Ishikawa (cell line): ENCODE measurements at regions not wholly inside any gene's neighbourhood (a gene's known extent, or its start where the extent isn't known, plus 50 kb on each side); places are given as distances from the start of the nearest gene placed in this dataset.

Experiments used
- CEBPB ChIP-seq: IDR thresholded peaks from 2 replicates; pipeline ENCODE4 v1.6.1; 2012
- EGR1 ChIP-seq: IDR thresholded peaks from 2 replicates; pipeline ENCODE4 v1.6.1; 2012
- EP300 ChIP-seq: IDR thresholded peaks from 2 replicates; pipeline ENCODE4 v1.6.1; 2012; ENCODE audit warnings: borderline replicate concordance
- MAX ChIP-seq: IDR thresholded peaks from 2 replicates; pipeline ENCODE4 v1.6.1; 2012
- RAD21 ChIP-seq: IDR thresholded peaks from 2 replicates; pipeline ENCODE4 v1.6.1; 2012; ENCODE audit warnings: low read depth
- REST ChIP-seq: IDR thresholded peaks from 2 replicates; pipeline ENCODE4 v1.6.1; 2012; ENCODE audit warnings: low read depth, mild to moderate bottlenecking
- TAF1 ChIP-seq: IDR thresholded peaks from 2 replicates; pipeline ENCODE4 v1.6.1; 2012; ENCODE audit warnings: low read depth, mild to moderate bottlenecking
- TEAD4 ChIP-seq: IDR thresholded peaks from 2 replicates; pipeline ENCODE4 v1.6.1; 2012
- USF1 ChIP-seq: IDR thresholded peaks from 2 replicates; pipeline ENCODE4 v1.6.1; 2012
- YY1 ChIP-seq: IDR thresholded peaks from 2 replicates; pipeline ENCODE4 v1.6.1; 2012; ENCODE audit warnings: low read depth
- ZBTB7A ChIP-seq: IDR thresholded peaks from 2 replicates; pipeline ENCODE4 v1.6.1; 2012; ENCODE audit warnings: low read depth

GRCh38 chr1:96372881-96373280 is 348.7 kb upstream of the PTBP2 start:
- TF ChIP-seq RAD21: no peak
- no peak for TF ChIP-seq EGR1
- TF ChIP-seq MAX: no peak
- no peak for TF ChIP-seq REST
- no peak for TF ChIP-seq TAF1
- TF ChIP-seq YY1: no peak
- no peak for TF ChIP-seq USF1
- TF ChIP-seq EP300: no peak
- no peak for TF ChIP-seq ZBTB7A
- no peak for TF ChIP-seq TEAD4
- TF ChIP-seq CEBPB: no peak
